OCI-LY3 (cell line): ENCODE measurements at regions not wholly inside any gene's neighbourhood (a gene's known extent, or its start where the extent isn't known, plus 50 kb on each side); places are given as distances from the start of the nearest gene placed in this dataset.

Experiments used
- H2AFZ ChIP-seq: fragments of 200-600, 300-600 bp; shearing (Covaris generic); 2 replicates; pipeline ENCODE4 v1.6.0; 2014; ENCODE audit warnings: antibody characterized with exemption, low read depth, low read length
- H3K27ac ChIP-seq: fragments of 200-600, 300-600 bp; sonication (generic); 2 replicates; pipeline ENCODE4 v1.5.1; 2014; ENCODE audit warnings: mild to moderate bottlenecking, low read length, moderate library complexity, mixed read lengths
- H3K27me3 ChIP-seq: fragments of 200-600, 300-600 bp; sonication (generic); 2 replicates; pipeline ENCODE4 v1.6.1; 2014; ENCODE audit warnings: low read depth, low read length, mixed read lengths
- H3K36me3 ChIP-seq: fragments of 200-600, 300-600 bp; sonication (generic); replicated peaks from 2 replicates; pipeline ENCODE3; 2014; ENCODE audit warnings: low read depth, low read length, mixed read lengths
- H3K4me1 ChIP-seq: fragments of 300-600, 200-600 bp; sonication (generic); 2 replicates; pipeline ENCODE4 v1.6.1; 2014; ENCODE audit warnings: low read length, mixed read lengths
- H3K4me2 ChIP-seq: fragments of 200-600, 300-600 bp; sonication (generic); 2 replicates; pipeline ENCODE4 v1.6.1; 2014; ENCODE audit warnings: low read length, mixed read lengths
- H3K4me3 ChIP-seq: fragments of 300-600, 200-600 bp; sonication (generic); 2 replicates; pipeline ENCODE4 v1.5.1; 2014; ENCODE audit warnings: antibody characterized with exemption, mild to moderate bottlenecking, low read length, moderate library complexity
- H3K79me2 ChIP-seq: fragments of 300-600, 200-600 bp; shearing (Covaris generic); 2 replicates; pipeline ENCODE4 v1.6.1; 2014; ENCODE audit warnings: mild to moderate bottlenecking, low read length, mixed read lengths
- H3K9ac ChIP-seq: fragments of 300-600, 200-600 bp; shearing (Covaris generic); 2 replicates; pipeline ENCODE4 v1.6.0; 2014; ENCODE audit warnings: mild to moderate bottlenecking, low read length, moderate library complexity
- H3K9me3 ChIP-seq: fragments of 200-600, 300-600 bp; shearing (Covaris generic); 2 replicates; pipeline ENCODE4 v1.6.1; 2014; ENCODE audit warnings: low read length, mixed read lengths; ENCODE audit not compliant: insufficient read depth
- H4K20me1 ChIP-seq: fragments of 200-600, 300-600 bp; sonication (generic); 2 replicates; pipeline ENCODE4 v1.6.1; 2016; ENCODE audit warnings: low read length, mixed read lengths; ENCODE audit not compliant: insufficient read depth
- CTCF ChIP-seq: fragments of 200-600, 300-600 bp; sonication (generic); IDR thresholded peaks from 2 replicates; pipeline ENCODE4 v1.5.1; 2014; ENCODE audit warnings: antibody characterized with exemption, low read length, low read depth
- EZH2phosphoT487 ChIP-seq: fragments of 200-600 bp; shearing (Covaris generic); IDR thresholded peaks from 2 replicates; pipeline ENCODE4 v1.6.1; 2018; ENCODE audit warnings: antibody characterized with exemption, mixed run types, low read depth

- H2AFZ ChIP-seq: no peak overlapping the region
- H4K20me1 ChIP-seq: no peaks in the 10 kb centered on the region
- H3K27ac ChIP-seq: no peak overlapping the region
- no peaks in the 10 kb centered on the region for H3K4me1 ChIP-seq
- H3K79me2 ChIP-seq: no peaks in the 10 kb centered on the region
- H3K9ac ChIP-seq: no peak overlapping the region
- H3K4me3 ChIP-seq: no peak overlapping the region
- no peaks in the 10 kb centered on the region for H3K36me3 ChIP-seq
- no peaks in the 10 kb centered on the region for H3K27me3 ChIP-seq
- TF ChIP-seq CTCF: no peak
- no peak for TF ChIP-seq EZH2phosphoT487
- no peak overlapping the region for H3K4me2 ChIP-seq
- no peaks in the 10 kb centered on the region for H3K9me3 ChIP-seq
Measured at GRCh38 chr5:128667751-128668150, 129.7 kb upstream of the FBN2 start.

GRCh38 chr5:128668921-128669320 lies 130.9 kb upstream of the FBN2 start:
- no peak overlapping the region for H3K4me3 ChIP-seq
- no peaks in the 10 kb centered on the region for H3K9me3 ChIP-seq
- H3K4me2 ChIP-seq: no peak overlapping the region
- no peaks in the 10 kb centered on the region for H3K36me3 ChIP-seq
- no peaks in the 10 kb centered on the region for H4K20me1 ChIP-seq
- no peaks in the 10 kb centered on the region for H3K27me3 ChIP-seq
- H3K79me2 ChIP-seq: no peaks in the 10 kb centered on the region
- H2AFZ ChIP-seq: no peak overlapping the region
- peaks cover 4% of the 10 kb centered on the region; the same call in 1 of the 2 replicates for H3K4me1 ChIP-seq
- no peak overlapping the region for H3K9ac ChIP-seq
- H3K27ac ChIP-seq: no peak overlapping the region
- TF ChIP-seq EZH2phosphoT487 (no peak), CTCF (no peak)

- H2AFZ ChIP-seq: no peak overlapping the region
- no peaks in the 10 kb centered on the region for H3K9me3 ChIP-seq
- no peaks in the 10 kb centered on the region for H3K36me3 ChIP-seq
- H3K27me3 ChIP-seq: no peaks in the 10 kb centered on the region
- H3K79me2 ChIP-seq: no peaks in the 10 kb centered on the region
- H3K4me1 ChIP-seq: peaks cover 4% of the 10 kb centered on the region; the same call in 1 of the 2 replicates
- H3K27ac ChIP-seq: no peak overlapping the region
- no peak overlapping the region for H3K4me2 ChIP-seq
- no peak overlapping the region for H3K9ac ChIP-seq
- no peak overlapping the region for H3K4me3 ChIP-seq
- TF ChIP-seq EZH2phosphoT487: no peak
- TF ChIP-seq CTCF: no peak
- no peaks in the 10 kb centered on the region for H4K20me1 ChIP-seq
Measured at GRCh38 chr5:128669803-128670202, 131.8 kb upstream of the FBN2 start.

- H3K9ac ChIP-seq: no peak overlapping the region
- peaks cover 4% of the 10 kb centered on the region; the same call in 1 of the 2 replicates for H3K4me1 ChIP-seq
- no peaks in the 10 kb centered on the region for H3K79me2 ChIP-seq
- H4K20me1 ChIP-seq: no peaks in the 10 kb centered on the region
- no peak overlapping the region for H2AFZ ChIP-seq
- no peaks in the 10 kb centered on the region for H3K36me3 ChIP-seq
- TF ChIP-seq EZH2phosphoT487 (no peak), CTCF (no peak)
- no peak overlapping the region for H3K4me2 ChIP-seq
- no peaks in the 10 kb centered on the region for H3K27me3 ChIP-seq
- no peak overlapping the region for H3K4me3 ChIP-seq
- no peak overlapping the region for H3K27ac ChIP-seq
- H3K9me3 ChIP-seq: 0 out of 2 replicates have a peak, but pooled peaks cover 2% of the 10 kb centered on the region
Measured at GRCh38 chr5:128671943-128672342, 133.9 kb upstream of the FBN2 start.
